ENCODE measurements at regions not wholly inside any gene's neighbourhood (a gene's known extent, or its start where the extent isn't known, plus 50 kb on each side); places are given as distances from the start of the nearest gene placed in this dataset.

- DNase-seq (ENCODE audit: low read depth) = no peak
- TF ChIP-seq CTCF (IDR thresholded peaks at IDR 0.05; ENCODE audit: control insufficient read depth, extremely low read depth, insufficient read depth) = no peak
- H3K4me3 ChIP-seq (ENCODE audit: low read depth, low read length) = no peak overlapping the region
Observed at GRCh38 chr2:65504201-65504600, 71.8 kb upstream of the SPRED2 start.

- DNase-seq (ENCODE audit: low read depth) = no peak
- no peak for TF ChIP-seq CTCF (IDR thresholded peaks at IDR 0.05; ENCODE audit: control insufficient read depth, extremely low read depth, insufficient read depth)
- no peak overlapping the region for H3K4me3 ChIP-seq (ENCODE audit: low read depth, low read length)
Observed at GRCh38 chr2:65503746-65504145, 71.3 kb upstream of the SPRED2 start.

- TF ChIP-seq CTCF (IDR thresholded peaks at IDR 0.05; ENCODE audit: control insufficient read depth, extremely low read depth, insufficient read depth) = no peak
Observed at GRCh38 chr2:65501836-65502235, 69.4 kb upstream of the SPRED2 start.

GRCh38 chr2:65501074-65501473 is 68.7 kb upstream of the SPRED2 start:
- no peak overlapping the region for H3K4me3 ChIP-seq (ENCODE audit: low read depth, low read length)
- no peak for TF ChIP-seq CTCF (IDR thresholded peaks at IDR 0.05; ENCODE audit: control insufficient read depth, extremely low read depth, insufficient read depth)
- DNase-seq (ENCODE audit: low read depth) = no peak

More at GRCh38 chr2:65501836-65502235, 69.4 kb upstream of the SPRED2 start:
- no peak for DNase-seq (ENCODE audit: low read depth)
- H3K4me3 ChIP-seq (ENCODE audit: low read depth, low read length) = no peak overlapping the region

GRCh38 chr2:65500310-65501040 is 68.1 kb upstream of the SPRED2 start:
- no peak for TF ChIP-seq CTCF (IDR thresholded peaks at IDR 0.05; ENCODE audit: control insufficient read depth, extremely low read depth, insufficient read depth)
- no peak for DNase-seq (ENCODE audit: low read depth)
- H3K4me3 ChIP-seq (ENCODE audit: low read depth, low read length) = no peak overlapping the region

GRCh38 chr2:65499216-65499615 is 66.8 kb upstream of the SPRED2 start:
- TF ChIP-seq CTCF (IDR thresholded peaks at IDR 0.05; ENCODE audit: control insufficient read depth, extremely low read depth, insufficient read depth) = no peak
- H3K4me3 ChIP-seq (ENCODE audit: low read depth, low read length) = no peak overlapping the region
- no peak for DNase-seq (ENCODE audit: low read depth)

- TF ChIP-seq CTCF (IDR thresholded peaks at IDR 0.05; ENCODE audit: control insufficient read depth, extremely low read depth, insufficient read depth) = no peak
- no peak for DNase-seq (ENCODE audit: low read depth)
- H3K4me3 ChIP-seq (ENCODE audit: low read depth, low read length) = no peak overlapping the region
Observed at GRCh38 chr2:65498396-65498795, 66.0 kb upstream of the SPRED2 start.

Measured in LNCaP clone FGC (cell line).